ENCODE measurements at regions not wholly inside any gene's neighbourhood (a gene's known extent, or its start where the extent isn't known, plus 50 kb on each side); places are given as distances from the start of the nearest gene placed in this dataset.

GRCh38 chr1:212544110-212544509 is 64.5 kb upstream of the ATF3 start:
- Histone ChIP-seq H3K36me3 (ENCODE audit: control insufficient read depth in 4 of 4, insufficient read depth in 4 of 4, low read length in 4 of 4) (no peaks in the 10 kb centered on the region), H3K27me3 (ENCODE audit: control insufficient read depth in 3 of 3, insufficient read depth in 3 of 3, low read length in 2 of 3) (peaks cover 0 to 6% (median 2%) of the 10 kb centered on the region in 3 donors), H3K4me1 (ENCODE audit: control insufficient read depth in 5 of 5, insufficient read depth in 5 of 5, low read length in 5 of 5) (peaks cover 0 to 6% (median 0%) of the 10 kb centered on the region in 5 donors), H3K27ac (ENCODE audit: low read depth in 1 of 2, low read length in 1 of 2) (no peak overlapping the region), H3K9ac (ENCODE audit: insufficient read depth in 1 of 2, low read length in 2 of 2) (no peak overlapping the region), H3K4me3 (no peak overlapping the region), H3K9me3 (ENCODE audit: control insufficient read depth in 4 of 4, insufficient read depth in 3 of 4, low read length in 3 of 4) (peaks cover 0 to 2% (median 0%) of the 10 kb centered on the region in 4 donors)
- WGBS, 2 donors: 60 to 74% methylated on average over 1 of the region's 1 CpG
- no peak for ATAC-seq (ENCODE audit: insufficient read depth, low FRiP score)
- DNase-seq: no peak
- TF ChIP-seq CTCF (IDR thresholded peaks at IDR 0.05; ENCODE audit: control extremely low read depth, extremely low read depth): no peak

GRCh38 chr1:212545941-212546635 is 62.5 kb upstream of the ATF3 start:
- ATAC-seq (ENCODE audit: insufficient read depth, low FRiP score): no peak
- no peak overlapping the region for H3K27ac ChIP-seq (ENCODE audit: low read depth in 1 of 2, low read length in 1 of 2)

GRCh38 chr1:212549503-212550017 is 59.0 kb upstream of the ATF3 start:
- no peak for DNase-seq
- WGBS, 2 donors: 79 to 81% methylated on average over 4 of the region's 4 CpGs
- no peak for TF ChIP-seq CTCF (IDR thresholded peaks at IDR 0.05; ENCODE audit: control extremely low read depth, extremely low read depth)
- no peak overlapping the region for H3K9ac ChIP-seq (ENCODE audit: insufficient read depth in 1 of 2, low read length in 2 of 2)
- H3K36me3 ChIP-seq (ENCODE audit: control insufficient read depth in 4 of 4, insufficient read depth in 4 of 4, low read length in 4 of 4): no peaks in the 10 kb centered on the region
- ATAC-seq (ENCODE audit: insufficient read depth, low FRiP score): no peak
- no peak overlapping the region for H3K4me3 ChIP-seq
- peaks cover 0 to 2% (median 0%) of the 10 kb centered on the region in 4 donors for H3K9me3 ChIP-seq (ENCODE audit: control insufficient read depth in 4 of 4, insufficient read depth in 3 of 4, low read length in 3 of 4)
- H3K27me3 ChIP-seq (ENCODE audit: control insufficient read depth in 3 of 3, insufficient read depth in 3 of 3, low read length in 2 of 3): peaks cover 0 to 2% (median 0%) of the 10 kb centered on the region in 3 donors
- no peak overlapping the region for H3K27ac ChIP-seq (ENCODE audit: low read depth in 1 of 2, low read length in 1 of 2)
- no peaks in the 10 kb centered on the region for H3K4me1 ChIP-seq (ENCODE audit: control insufficient read depth in 5 of 5, insufficient read depth in 5 of 5, low read length in 5 of 5)

More at GRCh38 chr1:212545941-212546635, 62.5 kb upstream of the ATF3 start:
- no peaks in the 10 kb centered on the region for H3K36me3 ChIP-seq (ENCODE audit: control insufficient read depth in 4 of 4, insufficient read depth in 4 of 4, low read length in 4 of 4)
- no peak overlapping the region for H3K9ac ChIP-seq (ENCODE audit: insufficient read depth in 1 of 2, low read length in 2 of 2)
- H3K4me3 ChIP-seq: no peak overlapping the region
- peaks cover 0 to 6% (median 2%) of the 10 kb centered on the region in 3 donors for H3K27me3 ChIP-seq (ENCODE audit: control insufficient read depth in 3 of 3, insufficient read depth in 3 of 3, low read length in 2 of 3)
- peaks cover 0 to 2% (median 0%) of the 10 kb centered on the region in 4 donors for H3K9me3 ChIP-seq (ENCODE audit: control insufficient read depth in 4 of 4, insufficient read depth in 3 of 4, low read length in 3 of 4)
- peak in 1 of 3 donors; percentile 33 for DNase-seq
- no peaks in the 10 kb centered on the region for H3K4me1 ChIP-seq (ENCODE audit: control insufficient read depth in 5 of 5, insufficient read depth in 5 of 5, low read length in 5 of 5)
- TF ChIP-seq CTCF (IDR thresholded peaks at IDR 0.05; ENCODE audit: control extremely low read depth, extremely low read depth): no peak
- 69 to 76% methylated on average over 5 of the region's 5 CpGs for WGBS, 2 donors

Measured in lung (tissue), 11 donors.